ENCODE measurements at regions not wholly inside any gene's neighbourhood (a gene's known extent, or its start where the extent isn't known, plus 50 kb on each side); places are given as distances from the start of the nearest gene placed in this dataset.

DNA sequence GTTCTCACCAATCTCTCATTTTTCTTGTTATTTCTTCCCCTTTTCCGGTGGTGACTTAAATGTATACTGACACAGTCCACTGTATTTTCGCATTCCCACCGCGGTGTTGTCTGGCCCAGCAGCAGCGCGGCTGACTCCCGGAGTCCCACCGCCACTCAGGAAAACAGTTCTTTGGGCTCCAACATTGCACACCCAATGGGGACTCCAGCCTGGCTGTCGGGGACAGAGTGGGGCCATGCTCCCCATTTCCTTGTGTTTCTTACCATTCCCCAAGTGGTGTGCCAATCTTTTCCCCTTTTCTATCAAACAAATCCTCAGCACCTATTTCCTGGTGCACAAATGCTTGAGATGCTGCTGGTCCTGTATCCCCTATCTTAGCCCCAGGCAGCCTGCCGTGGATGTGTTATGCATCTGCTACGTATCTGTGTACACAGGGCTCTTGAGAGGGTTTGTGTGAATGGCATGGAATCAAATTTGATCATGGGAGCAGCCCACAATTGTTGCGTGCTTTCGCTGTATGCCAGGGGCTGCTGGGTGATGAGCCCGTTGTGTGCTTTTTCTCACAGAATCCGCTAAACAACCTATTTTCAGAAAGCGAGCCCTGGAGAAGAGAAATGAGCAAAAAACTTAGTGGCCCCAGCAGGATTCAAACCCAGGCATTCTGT, 219.1 kb upstream of the RGMA start:
- DNase-seq (ENCODE audit: low spot score) = no peak
- TF ChIP-seq, protein P1, sequence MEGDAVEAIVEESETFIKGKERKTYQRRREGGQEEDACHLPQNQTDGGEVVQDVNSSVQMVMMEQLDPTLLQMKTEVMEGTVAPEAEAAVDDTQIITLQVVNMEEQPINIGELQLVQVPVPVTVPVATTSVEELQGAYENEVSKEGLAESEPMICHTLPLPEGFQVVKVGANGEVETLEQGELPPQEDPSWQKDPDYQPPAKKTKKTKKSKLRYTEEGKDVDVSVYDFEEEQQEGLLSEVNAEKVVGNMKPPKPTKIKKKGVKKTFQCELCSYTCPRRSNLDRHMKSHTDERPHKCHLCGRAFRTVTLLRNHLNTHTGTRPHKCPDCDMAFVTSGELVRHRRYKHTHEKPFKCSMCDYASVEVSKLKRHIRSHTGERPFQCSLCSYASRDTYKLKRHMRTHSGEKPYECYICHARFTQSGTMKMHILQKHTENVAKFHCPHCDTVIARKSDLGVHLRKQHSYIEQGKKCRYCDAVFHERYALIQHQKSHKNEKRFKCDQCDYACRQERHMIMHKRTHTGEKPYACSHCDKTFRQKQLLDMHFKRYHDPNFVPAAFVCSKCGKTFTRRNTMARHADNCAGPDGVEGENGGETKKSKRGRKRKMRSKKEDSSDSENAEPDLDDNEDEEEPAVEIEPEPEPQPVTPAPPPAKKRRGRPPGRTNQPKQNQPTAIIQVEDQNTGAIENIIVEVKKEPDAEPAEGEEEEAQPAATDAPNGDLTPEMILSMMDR (IDR thresholded peaks at IDR 0.05; ENCODE audit: poor library complexity, severe bottlenecking) = no peak
- Histone ChIP-seq H3K9me3 (ENCODE audit: severe bottlenecking) (no peaks in the 10 kb centered on the region), H3K27ac (ENCODE audit: poor library complexity, severe bottlenecking) (no peak overlapping the region), H3K27me3 (ENCODE audit: insufficient read depth, poor library complexity, severe bottlenecking) (no peaks in the 10 kb centered on the region), H3K36me3 (ENCODE audit: low read depth) (no peaks in the 10 kb centered on the region), H3K4me1 (ENCODE audit: insufficient read depth, poor library complexity, severe bottlenecking) (no peaks in the 10 kb centered on the region), H3K4me3 (ENCODE audit: severe bottlenecking) (no peak overlapping the region)
- no peak for ATAC-seq (ENCODE audit: low read depth)

DNA sequence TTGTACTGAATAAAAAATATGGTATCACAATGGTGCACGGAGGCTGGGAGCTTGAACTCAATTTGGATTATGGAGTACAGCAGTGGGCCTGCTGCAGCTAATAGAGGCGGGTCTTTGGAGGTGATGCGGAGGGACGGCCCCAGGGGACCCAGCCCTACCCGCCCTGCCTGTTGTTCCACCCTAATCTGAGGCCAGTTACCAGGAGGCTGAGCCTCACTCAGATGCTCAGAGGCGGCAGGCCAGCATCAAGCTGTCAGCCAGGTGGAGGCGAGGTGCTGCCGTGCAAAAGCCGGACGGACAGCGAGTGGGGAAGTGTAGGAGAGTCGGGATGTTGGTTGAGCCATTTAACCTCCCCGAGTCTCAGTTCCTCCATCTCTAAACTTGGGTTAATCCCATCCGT, 218.5 kb upstream of the RGMA start:
- ATAC-seq (ENCODE audit: low read depth) (no peak), DNase-seq (ENCODE audit: low spot score) (no peak)
- Histone ChIP-seq H3K4me1 (ENCODE audit: insufficient read depth, poor library complexity, severe bottlenecking) (no peaks in the 10 kb centered on the region), H3K27me3 (ENCODE audit: insufficient read depth, poor library complexity, severe bottlenecking) (no peaks in the 10 kb centered on the region), H3K4me3 (ENCODE audit: severe bottlenecking) (no peak overlapping the region), H3K27ac (ENCODE audit: poor library complexity, severe bottlenecking) (no peak overlapping the region), H3K9me3 (ENCODE audit: severe bottlenecking) (no peaks in the 10 kb centered on the region), H3K36me3 (ENCODE audit: low read depth) (no peaks in the 10 kb centered on the region)
- TF ChIP-seq, protein P1 (IDR thresholded peaks at IDR 0.05; ENCODE audit: poor library complexity, severe bottlenecking) = no peak

- Histone ChIP-seq H3K27me3 (ENCODE audit: insufficient read depth, poor library complexity, severe bottlenecking) (no peaks in the 10 kb centered on the region), H3K4me1 (ENCODE audit: insufficient read depth, poor library complexity, severe bottlenecking) (no peaks in the 10 kb centered on the region), H3K27ac (ENCODE audit: poor library complexity, severe bottlenecking) (no peak overlapping the region), H3K9me3 (ENCODE audit: severe bottlenecking) (no peaks in the 10 kb centered on the region), H3K36me3 (ENCODE audit: low read depth) (no peaks in the 10 kb centered on the region), H3K4me3 (ENCODE audit: severe bottlenecking) (no peak overlapping the region)
- ATAC-seq (ENCODE audit: low read depth) (no peak), DNase-seq (ENCODE audit: low spot score) (no peak)
- TF ChIP-seq, protein P1 (IDR thresholded peaks at IDR 0.05; ENCODE audit: poor library complexity, severe bottlenecking) = no peak
These were observed 216.3 kb upstream of the RGMA start for GRCh38 chr15:93305306-93305705.

- Histone ChIP-seq H3K4me1 (ENCODE audit: insufficient read depth, poor library complexity, severe bottlenecking) (no peaks in the 10 kb centered on the region), H3K36me3 (ENCODE audit: low read depth) (no peaks in the 10 kb centered on the region), H3K9me3 (ENCODE audit: severe bottlenecking) (no peaks in the 10 kb centered on the region), H3K27me3 (ENCODE audit: insufficient read depth, poor library complexity, severe bottlenecking) (no peaks in the 10 kb centered on the region), H3K4me3 (ENCODE audit: severe bottlenecking) (no peak overlapping the region), H3K27ac (ENCODE audit: poor library complexity, severe bottlenecking) (no peak overlapping the region)
- TF ChIP-seq, protein P1 (IDR thresholded peaks at IDR 0.05; ENCODE audit: poor library complexity, severe bottlenecking) = no peak
- no peak for ATAC-seq (ENCODE audit: low read depth)
- no peak for DNase-seq (ENCODE audit: low spot score)
These were observed 213.2 kb upstream of the RGMA start for GRCh38 chr15:93302080-93302765.

DNA sequence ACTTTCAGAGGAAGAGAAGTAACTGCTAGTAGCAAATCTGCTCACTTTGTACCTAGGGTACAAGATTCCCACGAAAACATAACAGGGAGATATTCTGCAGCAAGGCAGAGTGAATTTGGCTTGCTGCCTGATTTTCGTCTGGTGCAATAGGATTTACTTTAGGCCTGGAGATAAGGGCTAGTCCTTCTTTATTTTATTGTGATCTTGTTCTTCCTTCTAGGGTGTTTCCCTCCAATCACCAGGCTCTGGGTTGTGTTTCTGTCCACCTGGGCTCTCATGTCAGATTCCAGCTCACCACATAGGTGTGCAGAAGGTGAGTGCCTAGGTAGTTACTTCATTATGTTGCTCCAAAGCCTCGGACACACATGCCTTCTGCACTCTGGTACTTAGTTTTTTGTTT, 211.8 kb upstream of the RGMA start:
- Histone ChIP-seq H3K4me3 (ENCODE audit: severe bottlenecking) (no peak overlapping the region), H3K36me3 (ENCODE audit: low read depth) (no peaks in the 10 kb centered on the region), H3K4me1 (ENCODE audit: insufficient read depth, poor library complexity, severe bottlenecking) (no peaks in the 10 kb centered on the region), H3K27me3 (ENCODE audit: insufficient read depth, poor library complexity, severe bottlenecking) (no peaks in the 10 kb centered on the region), H3K9me3 (ENCODE audit: severe bottlenecking) (no peaks in the 10 kb centered on the region), H3K27ac (ENCODE audit: poor library complexity, severe bottlenecking) (no peak overlapping the region)
- TF ChIP-seq, protein P1 (IDR thresholded peaks at IDR 0.05; ENCODE audit: poor library complexity, severe bottlenecking) = no peak
- DNase-seq (ENCODE audit: low spot score) = no peak
- peak; percentile 31; the same call in 2 of the 3 replicates for ATAC-seq (ENCODE audit: low read depth)

Measured in RWPE2 (cell line).